OCI-LY3 (cell line): ENCODE measurements at regions not wholly inside any gene's neighbourhood (a gene's known extent, or its start where the extent isn't known, plus 50 kb on each side); places are given as distances from the start of the nearest gene placed in this dataset.

Source experiments
- H2AFZ ChIP-seq: fragments of 200-600, 300-600 bp; shearing (Covaris generic); 2 replicates; pipeline ENCODE4 v1.6.0; 2014; ENCODE audit warnings: antibody characterized with exemption, low read depth, low read length
- H3K27ac ChIP-seq: fragments of 200-600, 300-600 bp; sonication (generic); 2 replicates; pipeline ENCODE4 v1.5.1; 2014; ENCODE audit warnings: mild to moderate bottlenecking, low read length, moderate library complexity, mixed read lengths
- H3K27me3 ChIP-seq: fragments of 200-600, 300-600 bp; sonication (generic); 2 replicates; pipeline ENCODE4 v1.6.1; 2014; ENCODE audit warnings: low read depth, low read length, mixed read lengths
- H3K36me3 ChIP-seq: fragments of 200-600, 300-600 bp; sonication (generic); replicated peaks from 2 replicates; pipeline ENCODE3; 2014; ENCODE audit warnings: low read depth, low read length, mixed read lengths
- H3K4me1 ChIP-seq: fragments of 300-600, 200-600 bp; sonication (generic); 2 replicates; pipeline ENCODE4 v1.6.1; 2014; ENCODE audit warnings: low read length, mixed read lengths
- H3K4me2 ChIP-seq: fragments of 200-600, 300-600 bp; sonication (generic); 2 replicates; pipeline ENCODE4 v1.6.1; 2014; ENCODE audit warnings: low read length, mixed read lengths
- H3K4me3 ChIP-seq: fragments of 300-600, 200-600 bp; sonication (generic); 2 replicates; pipeline ENCODE4 v1.5.1; 2014; ENCODE audit warnings: antibody characterized with exemption, mild to moderate bottlenecking, low read length, moderate library complexity
- H3K79me2 ChIP-seq: fragments of 300-600, 200-600 bp; shearing (Covaris generic); 2 replicates; pipeline ENCODE4 v1.6.1; 2014; ENCODE audit warnings: mild to moderate bottlenecking, low read length, mixed read lengths
- H3K9ac ChIP-seq: fragments of 300-600, 200-600 bp; shearing (Covaris generic); 2 replicates; pipeline ENCODE4 v1.6.0; 2014; ENCODE audit warnings: mild to moderate bottlenecking, low read length, moderate library complexity
- H3K9me3 ChIP-seq: fragments of 200-600, 300-600 bp; shearing (Covaris generic); 2 replicates; pipeline ENCODE4 v1.6.1; 2014; ENCODE audit warnings: low read length, mixed read lengths; ENCODE audit not compliant: insufficient read depth
- H4K20me1 ChIP-seq: fragments of 200-600, 300-600 bp; sonication (generic); 2 replicates; pipeline ENCODE4 v1.6.1; 2016; ENCODE audit warnings: low read length, mixed read lengths; ENCODE audit not compliant: insufficient read depth
- CTCF ChIP-seq: fragments of 200-600, 300-600 bp; sonication (generic); IDR thresholded peaks from 2 replicates; pipeline ENCODE4 v1.5.1; 2014; ENCODE audit warnings: antibody characterized with exemption, low read length, low read depth
- EZH2phosphoT487 ChIP-seq: fragments of 200-600 bp; shearing (Covaris generic); IDR thresholded peaks from 2 replicates; pipeline ENCODE4 v1.6.1; 2018; ENCODE audit warnings: antibody characterized with exemption, mixed run types, low read depth

GRCh38 chr13:44046428-44046827 lies 166.7 kb downstream of the LACC1 start:
- H3K27ac ChIP-seq: no peak overlapping the region
- no peaks in the 10 kb centered on the region for H3K9me3 ChIP-seq
- no peak overlapping the region for H3K4me3 ChIP-seq
- peaks cover 5% of the 10 kb centered on the region for H3K4me1 ChIP-seq
- no peaks in the 10 kb centered on the region for H3K79me2 ChIP-seq
- peaks cover 85% of the 10 kb centered on the region for H3K27me3 ChIP-seq
- H3K36me3 ChIP-seq: no peaks in the 10 kb centered on the region
- H3K9ac ChIP-seq: no peak overlapping the region
- H2AFZ ChIP-seq: no peak overlapping the region
- TF ChIP-seq CTCF: no peak
- TF ChIP-seq EZH2phosphoT487: no peak
- H3K4me2 ChIP-seq: no peak overlapping the region
- H4K20me1 ChIP-seq: peaks cover 6% of the 10 kb centered on the region

- TF ChIP-seq CTCF (peak; percentile 71), EZH2phosphoT487 (no peak)
- Histone ChIP-seq H3K27me3 (peaks cover 88% of the 10 kb centered on the region), H3K4me1 (peaks cover 5% of the 10 kb centered on the region), H3K9ac (no peak overlapping the region), H4K20me1 (peaks cover 6% of the 10 kb centered on the region), H3K4me2 (no peak overlapping the region), H3K79me2 (no peaks in the 10 kb centered on the region), H2AFZ (no peak overlapping the region), H3K36me3 (no peaks in the 10 kb centered on the region), H3K27ac (no peak overlapping the region), H3K9me3 (no peaks in the 10 kb centered on the region), H3K4me3 (no peak overlapping the region)
These were observed 168.6 kb downstream of the LACC1 start for GRCh38 chr13:44048326-44048725.

GRCh38 chr13:44049081-44049945 lies 169.6 kb downstream of the LACC1 start:
- Histone ChIP-seq H4K20me1 (peaks cover under 1% of the 10 kb centered on the region), H3K4me3 (no peak overlapping the region), H2AFZ (no peak overlapping the region), H3K9me3 (no peaks in the 10 kb centered on the region), H3K27me3 (peaks cover 88% of the 10 kb centered on the region), H3K4me2 (no peak overlapping the region), H3K36me3 (no peaks in the 10 kb centered on the region), H3K4me1 (peaks cover 5% of the 10 kb centered on the region), H3K9ac (no peak overlapping the region), H3K27ac (no peak overlapping the region), H3K79me2 (no peaks in the 10 kb centered on the region)
- no peak for TF ChIP-seq EZH2phosphoT487
- no peak for TF ChIP-seq CTCF

- no peak for TF ChIP-seq EZH2phosphoT487
- TF ChIP-seq CTCF: peak; percentile 65
- no peaks in the 10 kb centered on the region; the same call in 1 of the 2 replicates for H4K20me1 ChIP-seq
- H3K9me3 ChIP-seq: no peaks in the 10 kb centered on the region
- no peak overlapping the region for H3K4me3 ChIP-seq
- no peak overlapping the region for H3K4me2 ChIP-seq
- peaks cover 3% of the 10 kb centered on the region for H3K4me1 ChIP-seq
- no peak overlapping the region for H3K9ac ChIP-seq
- no peaks in the 10 kb centered on the region for H3K36me3 ChIP-seq
- no peak overlapping the region for H2AFZ ChIP-seq
- H3K27ac ChIP-seq: no peak overlapping the region
- no peaks in the 10 kb centered on the region for H3K79me2 ChIP-seq
- peaks cover 86% of the 10 kb centered on the region for H3K27me3 ChIP-seq
These were observed 170.9 kb downstream of the LACC1 start for GRCh38 chr13:44050450-44051063.
